ENCODE measurements at regions not wholly inside any gene's neighbourhood (a gene's known extent, or its start where the extent isn't known, plus 50 kb on each side); places are given as distances from the start of the nearest gene placed in this dataset.
"Not testable (repeated sequence)": the region's sequence is repeated elsewhere in the genome, so short reads cannot be mapped to it uniquely, and the experiment has no call there.

DNA sequence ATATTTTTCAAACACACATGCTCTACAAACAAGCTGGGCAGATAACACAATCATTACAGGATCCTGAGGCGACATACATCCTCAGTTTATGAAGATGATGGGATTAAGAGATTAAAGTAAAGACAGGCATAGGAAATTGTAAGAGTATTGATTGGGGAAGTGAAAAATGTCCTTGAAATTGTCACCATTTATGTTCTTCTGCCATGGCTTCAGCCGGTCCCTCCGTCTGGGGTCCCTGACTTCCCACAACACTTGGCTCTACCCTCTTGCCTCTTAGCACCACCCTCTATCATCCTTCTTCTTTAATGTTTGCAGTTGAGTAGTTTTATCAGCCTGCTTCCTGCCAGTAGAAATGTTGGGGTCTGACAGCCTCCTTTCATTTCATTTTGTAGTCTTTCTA, 244.4 kb downstream of the DAD1 start:
- H3K36me3 Mint-ChIP-seq (ENCODE audit: low read depth), result peaks cover 2% of the 10 kb centered on the region
- H3K4me3 Mint-ChIP-seq, result no peak overlapping the region
- H3K27me3 Mint-ChIP-seq (ENCODE audit: low read depth), result no peaks in the 10 kb centered on the region
- H3K4me1 Mint-ChIP-seq, result no peaks in the 10 kb centered on the region
- no peak overlapping the region for H3K27ac Mint-ChIP-seq (ENCODE audit: unreplicated experiment)
- H3K9me3 Mint-ChIP-seq, result peaks cover 12% of the 10 kb centered on the region
- no peak for DNase-seq (ENCODE audit: low read depth, low spot score)
- TF ChIP-seq CTCF (conservative IDR thresholded peaks at IDR 0.05), result no peak

- H3K36me3 Mint-ChIP-seq (ENCODE audit: low read depth); H3K4me3 Mint-ChIP-seq; DNase-seq (ENCODE audit: low read depth, low spot score); H3K4me1 Mint-ChIP-seq; H3K27me3 Mint-ChIP-seq (ENCODE audit: low read depth); H3K27ac Mint-ChIP-seq (ENCODE audit: unreplicated experiment): not testable (repeated sequence)
- peaks cover 12% of the 10 kb centered on the region for H3K9me3 Mint-ChIP-seq
Observed at GRCh38 chr14:22344209-22344608, 244.8 kb downstream of the DAD1 start.

DNA sequence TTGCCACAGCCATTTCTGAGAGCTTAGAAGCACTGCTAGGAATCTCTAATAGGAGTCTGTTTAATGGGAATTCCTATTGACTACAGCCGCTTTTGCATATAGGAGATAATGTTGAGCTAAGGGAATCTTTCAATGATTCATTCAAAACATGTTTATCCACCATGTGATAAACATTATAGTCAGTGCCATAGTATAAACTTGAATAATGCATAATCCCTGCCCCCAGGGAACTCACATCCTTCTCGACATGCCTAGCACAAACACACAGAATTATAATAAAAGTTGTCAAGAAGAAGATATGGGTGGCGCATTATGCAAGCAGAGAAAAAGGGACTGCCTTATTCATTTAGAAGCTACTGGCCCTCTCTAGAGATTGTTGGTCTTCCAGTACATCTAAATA, 248.0 kb downstream of the DAD1 start:
- no peak overlapping the region for H3K27ac Mint-ChIP-seq (ENCODE audit: unreplicated experiment)
- no peak overlapping the region for H3K4me3 Mint-ChIP-seq
- no peak for DNase-seq (ENCODE audit: low read depth, low spot score)
- no peaks in the 10 kb centered on the region for H3K27me3 Mint-ChIP-seq (ENCODE audit: low read depth)
- TF ChIP-seq CTCF (conservative IDR thresholded peaks at IDR 0.05), result no peak
- H3K4me1 Mint-ChIP-seq, result no peaks in the 10 kb centered on the region
- H3K36me3 Mint-ChIP-seq (ENCODE audit: low read depth), result peaks cover 2% of the 10 kb centered on the region
- peaks cover 9% of the 10 kb centered on the region for H3K9me3 Mint-ChIP-seq

GRCh38 chr14:22338917-22339715, 249.9 kb downstream of the DAD1 start:
- H3K9me3 Mint-ChIP-seq, result peaks cover 3% of the 10 kb centered on the region
- no peaks in the 10 kb centered on the region for H3K27me3 Mint-ChIP-seq (ENCODE audit: low read depth)
- peak overlapping the region; percentile 46 for H3K27ac Mint-ChIP-seq (ENCODE audit: unreplicated experiment)
- DNase-seq (ENCODE audit: low read depth, low spot score), result no peak
- no peak overlapping the region for H3K4me3 Mint-ChIP-seq
- H3K36me3 Mint-ChIP-seq (ENCODE audit: low read depth), result no peaks in the 10 kb centered on the region
- peaks cover 8% of the 10 kb centered on the region for H3K4me1 Mint-ChIP-seq
- no peak for TF ChIP-seq CTCF (conservative IDR thresholded peaks at IDR 0.05)

- Mint-ChIP-seq H3K9me3 (peaks cover 3% of the 10 kb centered on the region), H3K4me3 (no peak overlapping the region), H3K27me3 (ENCODE audit: low read depth) (no peaks in the 10 kb centered on the region), H3K4me1 (peaks cover 16% of the 10 kb centered on the region), H3K36me3 (ENCODE audit: low read depth) (no peaks in the 10 kb centered on the region), H3K27ac (ENCODE audit: unreplicated experiment) (no peak overlapping the region)
- no peak for DNase-seq (ENCODE audit: low read depth, low spot score)
- no peak for TF ChIP-seq CTCF (conservative IDR thresholded peaks at IDR 0.05)
Observed at GRCh38 chr14:22338381-22338780, 250.6 kb downstream of the DAD1 start.

GRCh38 chr14:22337938-22338337, 251.1 kb downstream of the DAD1 start:
- no peaks in the 10 kb centered on the region for H3K36me3 Mint-ChIP-seq (ENCODE audit: low read depth)
- H3K4me1 Mint-ChIP-seq, result peaks cover 20% of the 10 kb centered on the region
- DNase-seq (ENCODE audit: low read depth, low spot score), result no peak
- H3K9me3 Mint-ChIP-seq, result no peaks in the 10 kb centered on the region
- no peak overlapping the region for H3K27ac Mint-ChIP-seq (ENCODE audit: unreplicated experiment)
- no peaks in the 10 kb centered on the region for H3K27me3 Mint-ChIP-seq (ENCODE audit: low read depth)
- H3K4me3 Mint-ChIP-seq, result no peak overlapping the region
- no peak for TF ChIP-seq CTCF (conservative IDR thresholded peaks at IDR 0.05)

Data from neural crest cell (in vitro differentiated cells).